Thyroid gland (tissue), 4 donors: ENCODE measurements at regions not wholly inside any gene's neighbourhood (a gene's known extent, or its start where the extent isn't known, plus 50 kb on each side); places are given as distances from the start of the nearest gene placed in this dataset.

Source experiments
- CTCF ChIP-seq, 6 experiments: fragments of 200-600 bp in 3 of 6; fragments of 450-650 bp in 3 of 6; sonication (generic) in 3 of 6; IDR thresholded peaks; one replicate each; pipeline ENCODE4 v1.5.1; 2016 to 2019; ENCODE audit warnings: antibody characterized with exemption in 6 of 6, mild to moderate bottlenecking in 2 of 6, inconsistent platforms in 1 of 6, moderate library complexity in 1 of 6
- POLR2A ChIP-seq, 2 donors: fragments of 450-650 bp; IDR thresholded peaks; one replicate each; pipeline ENCODE4 v1.6.1; 2017; ENCODE audit warnings: antibody characterized with exemption in 2 of 2, mild to moderate bottlenecking in 2 of 2, moderate library complexity in 1 of 2

GRCh38 chr4:139611391-139611790 is 54.2 kb upstream of the MGST2 start:
- TF ChIP-seq POLR2A (IDR thresholded peaks at IDR 0.05): no peak
- TF ChIP-seq CTCF (IDR thresholded peaks at IDR 0.05): no peak
